Choroid plexus epithelial cell (primary cell): ENCODE measurements at regions not wholly inside any gene's neighbourhood (a gene's known extent, or its start where the extent isn't known, plus 50 kb on each side); places are given as distances from the start of the nearest gene placed in this dataset.

Experiments
- DNase-seq: peaks from one replicate; pipeline ENCODE4 v3.0.0-alpha.2; 2010; ENCODE audit warnings: low read depth
- H3K4me3 ChIP-seq: 2 replicates; pipeline ENCODE4 v1.5.1; 2011; ENCODE audit warnings: low read depth, mild to moderate bottlenecking, control low read depth, low read length, moderate library complexity
- TF ChIP-seq, protein P1 (sequence below): conservative IDR thresholded peaks from 2 replicates; pipeline ENCODE4 v1.5.1; 2011; ENCODE audit warnings: low read depth, mild to moderate bottlenecking, control low read depth, inconsistent platforms, low read length, moderate library complexity

DNA sequence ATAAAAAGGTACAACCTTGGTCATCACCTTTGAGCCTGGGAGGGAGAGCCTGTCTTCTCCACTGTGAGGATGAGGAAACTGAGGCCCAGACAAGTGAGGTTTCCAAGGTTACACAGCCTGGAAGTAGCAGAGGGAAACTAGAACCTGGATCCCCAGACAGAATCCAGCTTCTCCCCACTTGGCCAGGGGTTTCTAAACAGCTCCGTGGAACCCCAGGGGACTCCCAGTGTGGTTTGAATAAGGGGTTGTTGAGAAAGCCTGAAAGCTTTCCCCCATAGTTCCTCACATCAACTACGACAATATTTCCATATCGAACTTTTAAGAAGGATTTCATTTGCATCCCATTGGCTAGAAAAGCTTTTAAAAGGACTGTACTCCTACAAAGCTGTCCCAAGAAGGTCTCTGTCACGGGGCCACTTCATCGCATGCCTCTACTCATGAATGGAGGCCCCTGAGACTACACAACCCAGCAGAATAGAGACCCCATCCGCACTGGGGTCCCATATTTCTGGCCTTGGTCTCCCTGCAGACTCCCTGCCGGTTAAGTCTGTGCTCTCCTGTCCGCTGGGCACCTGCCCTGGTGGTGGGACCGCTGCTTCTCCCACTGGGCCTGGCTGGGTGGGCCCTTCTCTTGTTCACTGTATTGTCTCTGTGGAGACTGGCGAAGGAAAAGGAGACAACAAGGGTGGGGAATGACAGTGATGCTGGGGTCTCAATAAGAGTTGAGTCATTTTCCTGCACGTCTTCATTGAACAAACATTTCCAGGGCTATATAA is 178.5 kb downstream of the SMAD6 start:
- no peak overlapping the region for H3K4me3 ChIP-seq
- TF ChIP-seq, protein P1, sequence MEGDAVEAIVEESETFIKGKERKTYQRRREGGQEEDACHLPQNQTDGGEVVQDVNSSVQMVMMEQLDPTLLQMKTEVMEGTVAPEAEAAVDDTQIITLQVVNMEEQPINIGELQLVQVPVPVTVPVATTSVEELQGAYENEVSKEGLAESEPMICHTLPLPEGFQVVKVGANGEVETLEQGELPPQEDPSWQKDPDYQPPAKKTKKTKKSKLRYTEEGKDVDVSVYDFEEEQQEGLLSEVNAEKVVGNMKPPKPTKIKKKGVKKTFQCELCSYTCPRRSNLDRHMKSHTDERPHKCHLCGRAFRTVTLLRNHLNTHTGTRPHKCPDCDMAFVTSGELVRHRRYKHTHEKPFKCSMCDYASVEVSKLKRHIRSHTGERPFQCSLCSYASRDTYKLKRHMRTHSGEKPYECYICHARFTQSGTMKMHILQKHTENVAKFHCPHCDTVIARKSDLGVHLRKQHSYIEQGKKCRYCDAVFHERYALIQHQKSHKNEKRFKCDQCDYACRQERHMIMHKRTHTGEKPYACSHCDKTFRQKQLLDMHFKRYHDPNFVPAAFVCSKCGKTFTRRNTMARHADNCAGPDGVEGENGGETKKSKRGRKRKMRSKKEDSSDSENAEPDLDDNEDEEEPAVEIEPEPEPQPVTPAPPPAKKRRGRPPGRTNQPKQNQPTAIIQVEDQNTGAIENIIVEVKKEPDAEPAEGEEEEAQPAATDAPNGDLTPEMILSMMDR = no peak
- no peak for DNase-seq

DNA sequence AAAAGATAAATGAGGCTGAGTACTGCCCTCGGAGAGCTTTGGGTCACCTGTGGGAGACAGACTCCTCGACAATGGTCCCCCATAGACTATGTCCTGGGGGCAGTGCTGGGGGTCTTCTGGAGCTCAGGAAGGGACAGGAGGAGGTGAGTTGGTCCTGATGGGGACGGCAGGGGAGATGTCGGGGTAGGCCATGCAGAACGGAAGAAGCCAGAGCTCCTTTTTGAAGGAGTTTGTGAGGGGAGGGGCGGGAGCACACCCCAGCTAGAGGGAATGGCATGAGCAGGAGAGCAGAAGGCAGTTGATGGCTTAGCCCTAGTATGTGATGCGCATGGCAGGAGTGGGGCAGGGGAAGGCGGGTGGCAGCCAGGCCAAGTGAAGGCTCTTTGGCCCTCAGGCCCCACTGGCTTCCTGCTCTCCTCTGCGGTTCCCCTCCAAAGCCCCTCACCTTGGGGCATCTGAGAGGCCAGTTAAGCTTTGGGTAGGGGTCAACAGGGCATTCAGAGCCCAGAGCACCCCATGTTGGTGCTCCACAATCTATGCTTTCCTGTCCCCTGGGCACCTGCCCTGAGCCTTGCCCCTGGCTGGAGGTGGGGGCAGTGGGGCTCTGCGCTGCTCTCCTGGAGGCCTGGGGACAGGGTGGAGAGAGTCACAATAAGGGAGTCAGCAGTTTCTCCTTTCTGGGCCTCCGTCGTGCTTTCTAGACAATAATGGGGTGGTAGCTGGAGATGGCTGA is 179.3 kb downstream of the SMAD6 start:
- DNase-seq = no peak
- no peak overlapping the region for H3K4me3 ChIP-seq
- TF ChIP-seq, protein P1 = no peak

DNA sequence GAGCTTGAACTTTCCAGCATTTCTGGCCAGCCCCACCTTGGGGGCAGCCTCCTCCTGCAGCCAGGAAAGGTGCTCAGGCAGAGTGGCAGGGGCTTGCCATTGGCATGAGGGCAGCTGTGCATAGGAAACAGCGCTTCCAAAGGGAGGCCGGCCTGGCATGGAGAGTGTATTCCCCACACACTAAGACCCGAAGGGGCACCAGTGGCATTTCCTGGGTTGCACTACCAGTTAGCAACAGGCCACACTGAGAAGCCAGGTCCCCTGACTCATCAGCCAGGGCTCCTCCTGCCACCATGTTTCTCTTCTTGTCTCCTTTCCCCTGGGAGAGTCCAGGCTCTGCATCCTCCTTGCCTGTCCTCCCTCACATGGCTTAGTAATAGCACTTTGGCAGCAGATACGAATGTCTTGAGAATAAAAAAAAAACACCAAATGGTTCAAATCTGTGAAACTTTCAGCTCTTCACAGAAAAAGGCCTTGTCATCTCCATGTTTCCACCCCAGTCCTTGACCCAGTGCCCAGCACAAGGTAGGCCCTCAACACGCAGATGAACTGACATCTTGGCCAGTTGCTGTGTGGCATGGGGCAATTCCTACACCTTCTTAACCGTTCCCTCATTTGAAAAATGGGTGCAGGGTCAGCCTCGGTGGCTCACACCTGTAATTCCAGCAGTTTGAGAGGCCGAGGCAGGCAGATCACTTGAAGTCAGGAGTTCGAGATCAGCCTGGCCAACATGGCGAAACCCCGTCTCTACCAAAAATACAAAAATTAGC is 180.4 kb downstream of the SMAD6 start:
- no peak overlapping the region for H3K4me3 ChIP-seq
- peak; percentile 42 for DNase-seq
- TF ChIP-seq, protein P1 = no peak

DNA sequence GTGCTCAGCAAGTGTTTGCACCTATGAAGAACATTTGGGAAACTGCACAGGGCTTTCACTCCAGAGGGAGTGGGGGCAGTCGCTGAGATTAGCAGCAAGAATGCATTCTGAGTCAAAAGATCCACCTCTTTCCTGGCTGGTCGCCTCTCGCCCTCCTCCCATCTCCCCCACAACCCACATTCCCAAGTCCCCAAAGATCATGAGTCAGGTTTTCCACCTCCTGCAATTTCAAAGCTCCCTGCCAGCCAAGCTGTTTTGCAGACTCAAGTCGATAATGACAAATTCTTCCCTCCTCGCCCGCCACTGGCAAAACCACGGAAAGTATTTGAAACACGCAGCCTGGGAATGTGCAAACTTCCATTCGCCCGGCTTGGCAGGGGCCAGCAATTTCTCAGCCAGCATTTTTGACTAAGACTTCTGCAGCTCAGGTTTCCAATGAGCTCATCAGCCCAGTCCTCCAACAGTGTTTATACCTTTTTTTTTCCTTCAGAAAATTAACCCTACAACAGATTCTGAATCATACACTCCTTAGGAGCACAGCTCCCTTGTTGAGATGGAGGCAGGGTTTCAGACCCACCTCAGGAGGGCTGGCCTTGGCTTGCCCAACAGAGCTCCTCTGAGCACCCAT is 181.4 kb downstream of the SMAD6 start:
- TF ChIP-seq, protein P1 = peak; percentile 1
- H3K4me3 ChIP-seq = no peak overlapping the region
- peak; percentile 99 for DNase-seq

DNA sequence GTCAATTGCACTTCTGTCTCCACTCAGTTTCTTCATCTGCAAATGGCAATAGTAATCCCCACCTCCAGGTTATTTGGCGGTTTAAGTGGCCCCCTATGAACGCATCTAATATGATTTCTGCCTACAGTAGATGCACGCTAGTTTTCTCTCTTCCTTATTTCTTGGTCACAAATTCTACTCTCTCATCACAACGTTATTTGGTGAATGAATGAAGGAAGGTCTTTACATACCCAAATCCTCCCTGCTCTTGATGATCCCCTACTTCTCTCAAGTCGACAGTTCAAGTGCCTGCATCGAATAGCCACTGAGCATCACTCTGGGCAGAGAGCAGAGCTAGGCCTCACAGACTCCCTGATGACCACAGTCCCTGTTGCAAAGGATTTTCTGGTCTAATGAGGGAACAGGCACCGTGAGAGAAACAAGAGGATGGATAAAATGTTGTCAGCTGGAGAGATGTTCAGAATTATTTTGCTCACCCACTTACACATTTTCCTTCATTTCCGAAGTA is 181.2 kb upstream of the SMAD3 start:
- no peak for DNase-seq
- H3K4me3 ChIP-seq = no peak overlapping the region
- TF ChIP-seq, protein P1 = no peak

DNA sequence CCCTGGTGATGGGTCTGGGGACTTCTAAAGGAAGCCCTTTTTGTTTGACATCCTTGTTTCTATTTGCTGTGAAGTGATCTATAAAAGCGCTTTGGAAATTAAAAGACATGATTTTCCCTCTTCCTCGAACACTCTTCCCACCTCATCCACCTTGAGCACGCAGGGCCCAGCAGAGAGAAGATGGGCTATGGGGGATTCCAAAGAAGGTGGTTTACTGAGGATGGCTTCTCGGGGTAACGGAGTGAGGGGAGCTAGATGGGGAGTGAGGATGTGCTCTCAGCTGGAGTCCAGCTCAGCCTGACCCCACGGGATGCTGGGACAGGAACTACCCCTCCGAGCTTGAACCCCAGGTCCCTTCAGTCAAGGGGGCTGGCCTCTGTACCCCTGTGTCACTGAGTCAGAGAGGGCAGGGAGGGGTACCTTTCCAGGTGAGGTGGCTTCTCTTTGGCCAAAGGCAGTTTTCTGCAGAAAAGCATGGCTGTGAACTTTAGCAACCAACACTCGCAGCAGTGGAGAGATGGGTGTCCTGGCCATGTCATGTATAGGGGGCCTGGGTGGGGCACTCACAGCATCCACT is 180.7 kb upstream of the SMAD3 start:
- H3K4me3 ChIP-seq = no peak overlapping the region
- no peak for DNase-seq
- TF ChIP-seq, protein P1 = no peak
